ENCODE measurements at regions not wholly inside any gene's neighbourhood (a gene's known extent, or its start where the extent isn't known, plus 50 kb on each side); places are given as distances from the start of the nearest gene placed in this dataset.

- no peak for TF ChIP-seq POLR2A (IDR thresholded peaks at IDR 0.05)
- TF ChIP-seq, protein P1, sequence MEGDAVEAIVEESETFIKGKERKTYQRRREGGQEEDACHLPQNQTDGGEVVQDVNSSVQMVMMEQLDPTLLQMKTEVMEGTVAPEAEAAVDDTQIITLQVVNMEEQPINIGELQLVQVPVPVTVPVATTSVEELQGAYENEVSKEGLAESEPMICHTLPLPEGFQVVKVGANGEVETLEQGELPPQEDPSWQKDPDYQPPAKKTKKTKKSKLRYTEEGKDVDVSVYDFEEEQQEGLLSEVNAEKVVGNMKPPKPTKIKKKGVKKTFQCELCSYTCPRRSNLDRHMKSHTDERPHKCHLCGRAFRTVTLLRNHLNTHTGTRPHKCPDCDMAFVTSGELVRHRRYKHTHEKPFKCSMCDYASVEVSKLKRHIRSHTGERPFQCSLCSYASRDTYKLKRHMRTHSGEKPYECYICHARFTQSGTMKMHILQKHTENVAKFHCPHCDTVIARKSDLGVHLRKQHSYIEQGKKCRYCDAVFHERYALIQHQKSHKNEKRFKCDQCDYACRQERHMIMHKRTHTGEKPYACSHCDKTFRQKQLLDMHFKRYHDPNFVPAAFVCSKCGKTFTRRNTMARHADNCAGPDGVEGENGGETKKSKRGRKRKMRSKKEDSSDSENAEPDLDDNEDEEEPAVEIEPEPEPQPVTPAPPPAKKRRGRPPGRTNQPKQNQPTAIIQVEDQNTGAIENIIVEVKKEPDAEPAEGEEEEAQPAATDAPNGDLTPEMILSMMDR (IDR thresholded peaks at IDR 0.05), result no peak
- Histone ChIP-seq H3K27ac (no peak overlapping the region), H3K4me1 (no peaks in the 10 kb centered on the region), H3K9me3 (no peaks in the 10 kb centered on the region), H3K4me3 (replicated peaks in 1 of 3) (no peak overlapping the region), H3K27me3 (no peaks in the 10 kb centered on the region), H3K36me3 (no peaks in the 10 kb centered on the region)
- intact Hi-C loops (cut with DNase I), result no loop called here
- WGBS, 2 donors, result 77 to 91% methylated on average over 10 of the region's 10 CpGs
- no peak for DNase-seq
These were observed 65.1 kb upstream of the NEURL1B start for GRCh38 chr5:172575816-172576545.

DNA sequence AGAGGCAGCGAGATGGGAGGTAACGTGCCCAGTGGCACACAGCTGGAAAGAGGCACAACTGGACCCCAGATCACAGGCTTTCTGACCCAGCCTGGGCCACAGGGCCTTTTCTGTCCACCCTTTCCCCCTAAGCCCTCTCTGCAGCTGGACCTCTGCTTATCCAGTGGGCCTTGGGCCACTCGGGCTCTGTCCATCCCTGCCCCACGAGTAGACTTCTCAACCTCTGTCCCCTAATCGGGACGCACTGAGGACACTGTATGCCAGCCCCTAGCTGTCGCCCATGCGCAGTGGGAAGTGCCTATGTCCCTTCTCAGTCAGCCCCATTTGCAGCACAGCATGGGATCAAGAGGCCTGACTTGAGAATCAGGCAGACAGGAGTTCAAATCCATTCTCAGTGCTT lies 65.6 kb upstream of the NEURL1B start:
- 80 to 89% methylated on average over 8 of the region's 8 CpGs for WGBS, 2 donors
- Histone ChIP-seq H3K9me3 (no peaks in the 10 kb centered on the region), H3K27ac (peak overlapping the region in 1 of 3 donors; percentile 10), H3K4me1 (no peaks in the 10 kb centered on the region), H3K4me3 (replicated peaks in 1 of 3) (no peak overlapping the region), H3K36me3 (no peaks in the 10 kb centered on the region), H3K27me3 (no peaks in the 10 kb centered on the region)
- TF ChIP-seq, protein P1 (IDR thresholded peaks at IDR 0.05), result no peak
- no peak for TF ChIP-seq POLR2A (IDR thresholded peaks at IDR 0.05)
- no peak for DNase-seq
- intact Hi-C loops (cut with DNase I), result no loop called here

DNA sequence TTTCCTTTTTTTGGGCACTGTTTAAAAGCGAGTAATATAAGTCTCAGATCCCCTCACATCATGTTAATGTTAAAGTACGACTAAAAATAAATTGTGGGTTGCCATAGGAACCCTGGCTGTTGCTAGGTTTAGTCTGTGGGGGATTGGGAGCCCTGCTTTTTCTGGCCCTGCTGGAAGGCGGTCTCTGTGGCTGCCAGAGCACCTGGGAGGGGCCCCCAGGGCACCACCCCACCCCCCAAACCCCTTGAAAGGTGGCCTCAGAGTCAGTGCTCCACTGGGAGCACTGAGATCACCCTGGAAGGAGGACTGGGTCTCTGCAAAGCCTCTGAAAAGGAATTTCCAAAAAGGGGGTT lies 66.2 kb upstream of the NEURL1B start:
- H3K4me1 ChIP-seq, result no peaks in the 10 kb centered on the region
- 48 to 54% methylated on average over 3 of the region's 3 CpGs for WGBS, 2 donors

DNA sequence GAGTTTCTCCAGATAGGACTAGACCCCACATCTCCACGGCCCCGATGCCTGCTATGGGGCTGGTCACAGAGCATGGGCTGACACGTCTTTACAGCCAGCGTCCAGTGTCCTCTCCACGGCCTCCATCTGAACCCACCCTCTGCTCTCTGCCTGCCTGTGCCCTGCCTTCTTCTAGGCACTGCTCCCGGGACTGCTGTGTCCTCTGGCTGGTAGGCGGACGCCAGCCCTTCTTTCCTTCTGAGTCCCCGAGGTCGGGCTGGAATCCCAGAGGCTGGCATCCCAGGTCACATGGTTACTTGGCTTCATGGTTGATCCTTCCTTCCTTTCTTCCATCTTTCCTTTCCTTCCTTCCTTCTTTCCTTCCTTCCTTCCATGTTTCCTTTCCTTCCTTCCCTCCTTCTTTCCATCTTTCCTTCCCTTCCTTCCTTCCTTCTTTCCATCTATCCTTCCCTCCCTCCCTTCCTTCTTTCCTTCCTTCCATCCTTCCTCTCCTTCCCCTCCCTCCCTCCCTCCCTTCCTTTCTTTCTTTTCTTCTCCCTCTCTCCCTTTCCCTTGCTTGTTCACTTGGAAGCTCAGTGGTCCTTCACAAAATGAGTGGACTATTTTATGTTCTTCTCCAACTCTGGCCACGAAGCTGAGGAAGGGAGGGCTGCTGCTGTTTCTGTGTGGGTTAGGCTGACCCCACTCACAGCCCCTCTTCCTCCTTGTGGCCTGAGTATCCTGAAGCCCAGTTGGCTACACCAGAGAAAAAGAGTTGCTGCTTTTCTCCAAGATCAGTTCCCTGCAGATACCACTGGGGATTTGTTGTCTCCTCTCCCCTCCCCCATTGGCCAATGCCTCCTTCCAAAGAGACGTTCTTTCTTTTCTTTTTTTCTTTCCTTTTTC lies 66.8 kb upstream of the NEURL1B start:
- intact Hi-C loops (cut with DNase I), result no loop called here
- no peaks in the 10 kb centered on the region for H3K36me3 ChIP-seq
- WGBS, 2 donors, result 71 to 72% methylated on average over 12 of the region's 12 CpGs

More for the DNA sequence above, 66.2 kb upstream of the NEURL1B start:
- TF ChIP-seq, protein P1 (IDR thresholded peaks at IDR 0.05), result no peak
- TF ChIP-seq POLR2A (IDR thresholded peaks at IDR 0.05), result no peak
- no peak for DNase-seq
- H3K27me3 ChIP-seq, result no peaks in the 10 kb centered on the region
- no peaks in the 10 kb centered on the region for H3K36me3 ChIP-seq
- no peak overlapping the region for H3K27ac ChIP-seq
- no peak overlapping the region for H3K4me3 ChIP-seq (replicated peaks in 1 of 3)
- no peaks in the 10 kb centered on the region for H3K9me3 ChIP-seq
- intact Hi-C loops (cut with DNase I), result no loop called here

More for the DNA sequence above, 66.8 kb upstream of the NEURL1B start:
- H3K27me3 ChIP-seq, result no peaks in the 10 kb centered on the region
- no peak for TF ChIP-seq POLR2A (IDR thresholded peaks at IDR 0.05)
- TF ChIP-seq, protein P1 (IDR thresholded peaks at IDR 0.05), result no peak
- H3K4me1 ChIP-seq, result no peaks in the 10 kb centered on the region
- no peak overlapping the region for H3K27ac ChIP-seq
- DNase-seq, result no peak
- H3K4me3 ChIP-seq (replicated peaks in 1 of 3), result no peak overlapping the region
- H3K9me3 ChIP-seq, result no peaks in the 10 kb centered on the region
